Amygdala (tissue), 56 donors: ENCODE measurements at regions not wholly inside any gene's neighbourhood (a gene's known extent, or its start where the extent isn't known, plus 50 kb on each side); places are given as distances from the start of the nearest gene placed in this dataset.
"Not testable (repeated sequence)": the region's sequence is repeated elsewhere in the genome, so short reads cannot be mapped to it uniquely, and the experiment has no call there.

Experiments used
- DNase-seq, 56 donors: peaks; one replicate each; lab custom pipeline; 2025; lab: John Stamatoyannopoulos, UW

DNA sequence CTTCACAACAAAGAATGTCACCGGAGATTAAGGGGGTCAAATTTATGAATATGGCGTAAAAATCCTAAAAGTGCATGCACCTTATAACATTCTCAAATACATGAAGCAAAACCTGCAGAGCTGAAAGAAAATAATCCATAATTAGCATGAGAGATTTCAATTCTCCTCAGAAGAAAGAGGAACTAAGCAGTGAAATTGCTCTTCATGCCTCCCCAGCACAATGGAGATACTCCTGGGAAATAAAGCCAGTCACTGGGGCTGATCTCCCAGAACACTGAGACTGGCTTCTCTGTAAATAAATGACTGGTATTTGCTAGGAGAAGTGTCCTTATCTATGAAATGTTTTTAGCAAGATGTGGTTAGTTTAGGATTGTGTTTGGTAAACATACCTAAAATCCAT lies 68.1 kb downstream of the GOLGA6L6 start:
- not testable (repeated sequence) for DNase-seq

DNA sequence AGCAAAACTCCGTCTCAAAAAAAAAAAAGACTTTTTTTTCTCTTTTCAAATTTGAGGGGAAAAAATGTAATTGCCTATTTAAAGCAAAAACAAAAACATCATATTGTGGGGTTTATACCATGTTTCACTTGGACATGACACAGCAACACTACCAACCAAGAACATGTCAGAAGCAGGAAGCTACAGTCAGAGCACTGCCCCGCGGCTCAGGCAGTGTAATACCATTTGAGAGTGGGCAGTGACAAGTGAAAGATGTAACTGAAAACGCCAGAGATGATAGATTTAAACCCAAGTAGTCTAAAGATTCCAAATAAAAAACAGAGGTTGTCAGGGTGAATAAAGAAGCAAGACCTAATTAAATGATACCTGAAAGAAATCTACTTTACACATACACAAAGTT lies 68.6 kb downstream of the GOLGA6L6 start:
- DNase-seq = not testable (repeated sequence)

DNA sequence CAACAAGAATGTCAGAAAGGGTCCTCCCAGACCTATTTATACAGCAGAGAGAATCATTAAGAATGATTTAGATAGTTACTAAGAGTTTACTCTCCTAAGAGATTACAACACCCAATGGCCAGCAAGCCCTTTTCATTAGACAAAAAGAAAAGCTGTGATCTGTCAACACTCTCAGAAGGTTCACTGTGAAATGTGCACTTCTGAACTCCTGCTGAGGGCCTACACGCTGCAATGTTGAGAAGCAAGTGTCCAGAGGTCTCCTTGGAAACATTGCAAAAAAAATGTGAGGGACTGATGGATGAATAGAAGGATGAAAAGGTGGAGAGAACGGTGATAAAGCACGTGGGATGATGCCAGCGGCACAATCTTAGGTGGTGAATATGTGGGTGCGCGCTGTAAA lies 70.8 kb downstream of the GOLGA6L6 start:
- DNase-seq = not testable (repeated sequence)

DNA sequence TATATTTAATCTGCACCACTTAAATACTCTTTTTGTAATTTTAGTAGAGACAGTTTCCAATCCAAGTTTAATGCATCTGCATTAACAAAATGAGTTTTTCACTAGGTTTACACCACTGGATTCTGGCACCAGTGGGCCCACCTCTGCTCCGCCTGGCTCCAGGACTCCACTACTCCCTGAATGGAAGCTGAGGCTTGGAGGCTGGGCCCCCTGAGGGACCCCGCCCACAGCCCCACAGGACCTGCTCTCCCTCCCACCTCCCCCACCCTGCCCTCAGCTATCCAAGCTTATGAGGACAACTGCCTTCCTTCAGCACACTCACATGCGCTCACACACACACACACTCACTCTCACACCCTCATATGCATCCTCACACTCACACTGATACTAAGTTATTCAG lies 100.5 kb downstream of the GOLGA6L6 start:
- DNase-seq = not testable (repeated sequence)

DNA sequence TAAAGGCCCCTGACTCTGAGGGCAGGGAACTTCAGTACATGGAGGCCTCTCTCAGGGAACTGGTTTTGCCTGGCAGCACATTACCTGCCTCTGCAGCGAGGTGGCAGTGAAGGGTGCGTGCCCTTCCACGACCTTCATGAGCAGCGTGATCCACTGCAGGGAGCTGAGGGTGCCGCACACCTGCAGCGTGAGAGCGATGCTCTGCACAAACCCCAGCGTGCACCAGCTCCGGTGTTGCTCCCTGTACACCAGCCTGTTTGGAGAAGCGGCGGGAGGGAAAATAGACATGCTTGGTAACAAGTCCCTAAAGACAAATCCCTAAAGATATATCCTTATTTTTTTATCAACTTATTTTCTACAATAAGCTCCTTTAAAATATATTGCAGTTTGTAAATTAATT lies 101.2 kb downstream of the GOLGA6L6 start:
- DNase-seq = not testable (repeated sequence)

DNA sequence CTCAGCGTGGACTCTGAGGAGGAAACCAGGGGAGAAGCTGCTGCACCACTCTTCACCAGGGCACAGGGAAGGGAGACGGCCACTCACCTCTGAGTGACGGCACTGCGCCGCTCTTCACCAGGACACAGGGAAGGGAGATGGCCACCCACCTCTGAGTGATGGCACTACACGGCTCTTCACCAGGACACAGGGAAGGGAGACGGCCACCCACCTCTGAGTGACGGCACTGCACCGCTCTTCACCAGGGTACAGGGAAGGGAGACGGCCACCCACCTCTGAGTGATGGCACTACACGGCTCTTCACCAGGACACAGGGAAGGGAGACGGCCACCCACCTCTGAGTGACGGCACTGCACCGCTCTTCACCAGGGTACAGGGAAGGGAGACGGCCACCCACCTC lies 102.5 kb downstream of the GOLGA6L6 start:
- not testable (repeated sequence) for DNase-seq

DNA sequence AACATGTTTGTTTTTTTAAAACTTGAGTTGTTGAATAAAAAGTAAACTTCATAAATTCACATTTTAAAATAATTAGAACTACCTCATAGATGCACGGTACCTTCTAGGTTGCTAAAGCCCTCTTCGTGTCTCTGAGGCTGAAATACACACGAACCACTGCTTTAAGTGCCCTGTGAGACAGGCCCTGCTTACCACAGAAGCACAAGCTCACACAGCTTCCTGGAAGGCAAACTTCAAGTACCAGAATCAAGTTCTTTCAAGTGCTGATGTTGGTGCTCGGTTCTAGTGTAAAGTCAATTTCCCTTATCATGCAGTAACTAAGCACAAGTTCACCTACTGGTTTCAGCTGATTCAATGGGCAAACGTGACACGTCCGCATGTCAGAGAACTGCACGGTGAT lies 103.3 kb downstream of the GOLGA6L6 start:
- not testable (repeated sequence) for DNase-seq

DNA sequence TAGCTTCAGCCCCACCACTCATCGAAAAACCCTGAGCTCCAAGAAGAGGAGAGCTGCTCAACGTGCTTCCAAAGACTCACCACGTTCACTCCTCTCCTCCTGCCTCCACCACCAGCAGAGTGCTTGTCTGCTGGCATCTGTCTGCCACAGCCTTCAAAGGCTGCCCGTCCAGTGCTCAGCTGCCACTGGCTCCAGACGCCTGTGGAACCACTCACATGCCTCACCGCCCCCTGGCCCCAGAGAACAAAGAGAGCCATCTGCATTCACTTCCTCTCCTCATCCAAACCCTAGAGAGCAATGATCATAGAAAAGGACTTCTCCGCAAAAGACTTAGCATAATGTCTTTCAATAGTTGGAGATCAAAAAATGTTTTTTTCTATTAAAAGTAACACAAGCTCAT lies 108.1 kb downstream of the GOLGA6L6 start:
- DNase-seq = not testable (repeated sequence)

DNA sequence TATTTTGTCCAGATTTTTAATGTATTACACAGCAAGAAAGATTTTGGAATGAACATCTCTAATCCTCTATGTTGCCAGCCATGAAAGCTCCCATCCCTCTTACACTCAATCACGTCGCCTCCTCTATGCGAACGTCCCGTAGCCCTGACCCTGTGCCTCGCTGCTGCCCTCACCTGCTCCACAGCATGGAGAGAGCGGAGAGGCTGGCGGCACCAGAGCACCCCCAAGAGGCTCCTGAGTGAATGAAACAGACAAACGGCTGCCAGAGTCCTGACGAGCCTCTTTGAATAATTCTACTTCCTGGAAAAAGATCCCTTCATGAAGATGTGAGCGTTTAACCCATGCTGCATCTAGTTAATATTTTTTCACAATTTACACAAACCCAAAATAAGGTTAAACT lies 111.1 kb downstream of the GOLGA6L6 start:
- not testable (repeated sequence) for DNase-seq

DNA sequence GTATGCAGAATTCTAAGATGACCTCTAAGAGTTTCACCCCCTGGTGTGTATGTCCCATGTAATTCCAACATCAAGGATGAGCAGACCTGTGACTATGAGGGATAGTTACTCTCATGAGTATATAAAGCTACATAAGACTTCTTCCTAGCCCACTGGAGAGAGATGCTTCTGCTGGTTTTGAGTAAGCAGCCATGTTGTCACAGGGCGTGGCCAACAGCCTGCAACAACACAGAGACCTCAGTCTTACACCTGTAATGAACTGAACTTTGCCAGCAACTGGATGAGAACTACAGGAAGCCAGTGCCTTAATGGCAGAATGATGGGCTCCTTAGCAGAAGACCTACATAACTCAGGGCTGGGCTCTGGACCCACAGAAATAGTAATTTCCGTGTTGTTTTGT lies 120.9 kb downstream of the GOLGA6L6 start:
- DNase-seq = not testable (repeated sequence)

DNA sequence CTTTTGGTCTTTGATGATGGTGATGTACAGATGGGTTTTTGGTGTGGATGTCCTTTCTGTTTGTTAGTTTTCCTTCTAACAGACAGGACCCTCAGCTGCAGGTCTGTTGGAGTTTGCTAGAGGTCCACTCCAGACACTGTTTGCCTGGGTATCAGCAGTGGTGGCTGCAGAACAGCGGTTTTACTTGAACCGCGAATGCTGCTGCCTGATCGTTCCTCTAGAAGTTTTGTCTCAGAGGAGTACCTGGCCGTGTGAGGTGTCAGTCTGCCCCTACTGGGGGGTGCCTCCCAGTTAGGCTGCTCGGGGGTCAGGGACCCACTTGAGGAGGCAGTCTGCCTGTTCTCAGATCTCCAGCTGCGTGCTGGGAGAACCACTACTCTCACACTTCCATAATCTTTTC lies 125.0 kb downstream of the GOLGA6L6 start:
- not testable (repeated sequence) for DNase-seq

DNA sequence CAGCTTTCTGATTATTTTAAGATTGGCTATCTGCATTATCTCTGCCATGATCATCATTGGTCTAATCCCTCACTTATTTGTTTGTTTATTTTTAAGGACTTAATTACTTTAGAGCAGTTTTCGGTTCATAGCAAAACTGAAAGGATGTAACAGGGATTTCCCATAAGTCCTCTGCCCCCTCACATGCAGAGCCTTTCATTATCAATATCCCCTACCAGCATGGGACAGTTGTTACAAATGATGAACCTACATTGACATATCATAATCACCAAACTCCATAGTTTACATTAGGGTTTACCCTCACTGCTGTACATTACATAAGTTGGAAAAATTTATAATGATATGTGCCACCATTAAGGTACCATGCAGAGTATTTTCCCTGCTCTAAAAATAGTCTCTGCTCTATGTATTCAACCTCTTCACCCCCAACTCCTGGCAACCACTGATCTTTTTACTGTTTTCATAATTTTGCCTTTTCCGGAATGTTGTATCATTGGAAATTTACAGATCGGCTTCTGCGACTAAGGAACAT lies 131.9 kb downstream of the GOLGA6L6 start:
- DNase-seq = not testable (repeated sequence)

DNA sequence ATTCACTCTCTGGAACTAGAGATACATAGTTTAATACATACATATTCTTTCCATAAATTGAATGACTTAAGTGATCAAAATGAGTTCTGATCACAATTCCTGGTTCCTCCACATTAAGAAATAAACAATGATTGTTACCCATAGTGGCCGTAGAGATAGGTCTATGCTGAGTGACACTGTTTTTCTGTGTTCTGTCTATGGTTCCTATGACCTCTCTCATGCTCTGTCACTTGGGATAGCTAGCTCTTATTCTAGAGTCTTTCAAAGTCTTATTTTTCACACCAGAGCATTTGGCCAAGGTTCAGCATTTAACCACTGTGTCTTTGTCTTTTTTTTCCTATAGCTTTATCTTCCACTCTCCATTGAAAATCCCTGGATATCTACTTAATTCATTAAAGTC lies 132.4 kb downstream of the GOLGA6L6 start:
- DNase-seq = no peak

DNA sequence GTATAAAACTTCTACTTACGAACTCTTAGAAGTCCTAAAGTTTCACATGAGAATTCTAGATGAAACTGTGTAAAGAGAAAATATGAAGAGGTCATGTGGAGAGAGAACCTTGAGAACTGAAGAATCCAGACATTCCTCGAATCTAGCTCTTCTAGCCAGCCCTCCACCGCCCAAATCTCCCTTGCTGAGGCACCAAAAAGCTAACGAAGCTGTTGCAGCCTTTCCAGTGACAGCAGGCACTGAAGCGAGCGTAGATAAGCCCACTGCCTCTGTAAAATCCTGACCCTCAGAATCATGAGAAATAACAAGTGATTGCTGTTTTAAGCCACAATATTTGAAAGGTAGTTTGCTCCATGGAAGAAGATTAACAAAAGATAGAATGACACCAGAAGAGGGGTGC lies 134.0 kb downstream of the GOLGA6L6 start:
- no peak for DNase-seq

DNA sequence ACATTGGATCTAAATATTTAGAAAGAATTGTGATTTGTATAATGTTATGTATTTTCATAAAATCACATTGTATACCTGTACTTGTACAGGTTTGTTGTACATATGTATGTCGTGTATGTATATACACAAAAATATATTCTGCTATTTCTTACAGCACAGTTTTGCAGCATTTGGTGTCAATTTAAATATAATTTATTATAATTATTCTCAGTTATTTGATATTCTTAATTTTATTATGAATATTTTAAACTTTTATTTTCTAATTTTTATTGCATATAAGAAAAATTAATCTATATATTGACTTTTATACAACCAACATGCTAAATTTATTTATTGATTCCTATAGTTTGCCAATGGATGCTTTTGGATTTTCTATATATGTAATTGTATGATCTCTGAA lies 137.0 kb downstream of the GOLGA6L6 start:
- not testable (repeated sequence) for DNase-seq

DNA sequence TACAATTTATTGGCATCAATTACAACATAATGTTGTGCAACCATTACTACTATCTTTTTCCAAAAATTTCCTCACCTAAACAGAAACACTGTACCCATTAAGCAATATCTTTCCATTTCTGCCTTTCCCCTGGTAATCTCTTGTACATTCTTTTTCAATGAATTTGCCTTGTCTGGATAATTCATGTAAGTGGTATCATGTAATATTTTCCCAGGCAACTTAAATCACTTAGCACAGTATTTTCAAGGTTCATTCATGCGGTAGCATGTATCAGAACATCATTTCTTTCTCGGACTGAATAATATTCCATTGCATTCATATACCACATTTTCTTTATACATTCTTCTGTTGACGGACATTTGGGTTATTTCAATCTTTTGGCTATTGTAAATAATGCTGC lies 139.0 kb downstream of the GOLGA6L6 start:
- not testable (repeated sequence) for DNase-seq

DNA sequence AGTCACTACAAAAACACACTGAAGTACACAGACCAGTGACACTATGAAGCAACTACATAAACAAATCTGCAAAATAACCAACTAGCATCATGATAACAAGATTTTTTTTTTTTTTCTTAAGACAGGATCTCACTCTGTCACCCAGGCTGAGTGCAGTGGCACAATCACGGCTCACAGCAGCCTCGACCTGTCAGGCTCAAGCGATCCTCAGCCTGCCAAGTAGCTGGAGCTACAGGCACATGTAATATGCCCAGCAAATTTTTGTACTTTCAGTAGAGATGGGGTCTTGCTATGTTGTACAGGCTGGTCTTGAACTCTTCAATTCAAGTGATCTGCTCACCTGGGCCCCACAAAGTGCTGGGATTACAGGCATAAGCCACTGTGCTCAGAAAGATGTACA lies 140.5 kb downstream of the GOLGA6L6 start:
- not testable (repeated sequence) for DNase-seq

DNA sequence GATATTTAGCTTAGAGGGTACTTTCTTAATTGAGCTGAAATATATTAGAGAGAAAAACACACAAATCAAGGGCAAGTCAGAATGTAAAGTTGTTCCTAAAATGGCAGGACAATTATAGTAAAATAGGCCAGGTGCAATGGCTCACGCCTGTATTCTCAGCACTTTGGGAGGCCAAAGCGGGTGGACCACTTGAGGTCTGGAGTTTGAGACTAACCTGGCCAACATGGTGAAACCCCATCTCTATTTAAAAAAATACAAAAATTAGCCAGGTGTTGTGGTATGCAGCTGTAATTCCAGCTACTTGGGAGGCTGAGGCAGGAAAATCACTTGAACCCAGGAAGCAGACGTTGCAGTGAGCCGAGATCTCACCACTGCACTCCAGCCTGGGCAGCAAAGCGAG lies 142.9 kb downstream of the GOLGA6L6 start:
- not testable (repeated sequence) for DNase-seq

DNA sequence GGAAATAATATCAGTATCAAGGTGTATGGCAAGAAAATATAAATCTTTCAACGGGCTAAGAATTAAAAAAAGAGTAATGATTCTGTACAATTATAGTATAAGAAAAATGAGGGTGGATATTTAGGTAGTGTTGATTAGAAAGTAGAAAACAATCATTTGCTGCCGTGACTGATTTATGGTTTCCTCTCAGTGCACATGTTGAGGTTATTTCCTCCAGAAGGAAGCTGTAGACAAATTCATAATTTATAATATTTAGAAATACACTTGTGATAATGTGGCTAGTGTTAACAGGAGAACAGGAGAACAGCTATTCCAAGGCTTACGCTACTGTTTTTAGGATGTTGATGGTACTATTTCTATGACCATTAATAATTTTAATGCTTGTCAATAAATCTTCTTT lies 153.4 kb downstream of the GOLGA6L6 start:
- DNase-seq = not testable (repeated sequence)

DNA sequence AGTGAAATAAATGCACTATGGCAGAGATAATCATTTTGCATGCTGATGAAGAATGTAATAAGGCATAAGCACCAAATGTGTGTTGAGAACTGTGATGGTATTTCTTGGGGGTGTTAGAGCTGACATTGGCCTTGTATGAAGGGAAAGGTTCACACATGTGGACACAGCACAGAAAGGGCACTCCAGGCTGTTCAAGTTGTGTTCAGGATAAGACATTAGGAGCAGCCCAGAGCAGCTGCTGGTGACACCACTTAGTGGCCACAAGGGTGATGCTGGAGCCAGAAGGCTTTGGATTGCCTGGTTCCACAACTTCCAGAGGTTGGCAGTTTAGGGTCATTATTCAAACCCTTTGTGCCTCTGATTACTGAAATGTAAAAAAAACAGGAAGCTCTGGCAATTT lies 155.4 kb downstream of the GOLGA6L6 start:
- no peak for DNase-seq

DNA sequence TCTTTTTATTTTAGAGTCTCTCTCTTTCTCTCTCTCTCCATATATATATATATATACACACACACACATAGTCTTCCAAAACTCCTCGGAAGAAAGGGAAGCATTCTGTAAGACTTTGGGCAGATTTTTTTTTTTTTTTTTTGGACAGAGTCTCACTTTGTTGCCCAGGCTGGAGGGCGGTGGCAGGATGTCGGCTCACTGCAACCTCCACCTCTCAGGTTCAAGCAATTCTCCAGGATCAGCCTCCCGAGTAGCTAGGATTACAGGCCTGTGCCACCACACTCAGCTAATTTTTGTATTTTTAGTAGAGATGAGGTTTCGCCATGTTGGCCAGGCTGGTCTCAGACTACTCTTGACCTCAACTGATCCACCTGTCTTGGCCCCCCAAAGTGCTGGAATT lies 161.4 kb downstream of the GOLGA6L6 start:
- not testable (repeated sequence) for DNase-seq

DNA sequence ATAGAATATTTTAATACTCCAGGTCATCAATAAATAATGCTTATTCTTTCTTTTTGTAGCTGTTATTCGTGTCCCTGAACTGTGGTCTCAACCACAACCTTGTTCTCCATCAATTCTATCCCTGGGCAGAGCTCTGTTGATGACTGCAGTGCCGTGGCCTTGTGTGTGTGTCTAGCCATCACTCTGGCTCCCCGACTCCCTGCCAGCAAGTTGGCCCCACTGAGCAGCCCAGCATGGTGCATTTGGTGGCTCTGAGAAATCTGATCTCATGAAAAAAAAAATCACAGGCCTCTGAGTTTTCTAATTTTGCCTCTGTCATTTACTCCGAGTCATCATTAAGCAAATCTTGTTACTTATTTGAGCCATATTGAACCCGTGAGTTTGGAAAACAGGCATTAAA lies 164.7 kb downstream of the GOLGA6L6 start:
- no peak for DNase-seq

DNA sequence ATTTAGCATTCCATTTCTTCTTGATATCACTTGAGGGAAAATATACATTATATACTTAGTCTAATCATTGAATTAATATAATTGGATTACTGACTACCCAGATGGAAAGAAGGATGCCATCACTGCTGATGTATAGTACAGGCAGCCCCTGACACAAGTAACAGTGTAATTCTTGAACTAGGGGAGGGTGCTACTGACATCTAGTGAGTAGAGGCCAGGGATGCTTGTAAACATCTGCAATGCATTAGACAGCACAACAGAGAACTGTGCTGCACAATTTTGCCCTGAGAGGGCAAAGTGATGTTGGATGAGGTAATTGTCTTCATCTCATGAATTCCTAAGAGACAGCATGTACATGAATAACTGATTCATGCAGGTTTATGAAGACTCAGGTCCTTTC lies 169.2 kb downstream of the GOLGA6L6 start:
- DNase-seq = not testable (repeated sequence)
